ENCODE measurements at regions not wholly inside any gene's neighbourhood (a gene's known extent, or its start where the extent isn't known, plus 50 kb on each side); places are given as distances from the start of the nearest gene placed in this dataset.
"Not testable (repeated sequence)": the region's sequence is repeated elsewhere in the genome, so short reads cannot be mapped to it uniquely, and the experiment has no call there.

- DNase-seq (ENCODE audit: low read depth): no peak
These were observed 176.3 kb downstream of the TMEM161B start for GRCh38 chr5:88092358-88092757.

- no peak for DNase-seq (ENCODE audit: low read depth)
These were observed 178.1 kb downstream of the TMEM161B start for GRCh38 chr5:88090506-88090905.

- DNase-seq (ENCODE audit: low read depth): no peak
These were observed 178.8 kb downstream of the TMEM161B start for GRCh38 chr5:88089719-88090390.

- DNase-seq (ENCODE audit: low read depth): no peak
These were observed 183.2 kb downstream of the TMEM161B start for GRCh38 chr5:88085462-88085861.

GRCh38 chr5:88081877-88082276 lies 186.8 kb downstream of the TMEM161B start:
- DNase-seq (ENCODE audit: low read depth): no peak

GRCh38 chr5:88063813-88064212 lies 204.8 kb downstream of the TMEM161B start:
- no peak for DNase-seq (ENCODE audit: low read depth)

- DNase-seq (ENCODE audit: low read depth): no peak
These were observed 208.5 kb downstream of the TMEM161B start for GRCh38 chr5:88060194-88060593.

- no peak for DNase-seq (ENCODE audit: low read depth)
These were observed 210.0 kb downstream of the TMEM161B start for GRCh38 chr5:88058625-88059024.

- DNase-seq (ENCODE audit: low read depth): not testable (repeated sequence)
These were observed 216.2 kb downstream of the TMEM161B start for GRCh38 chr5:88052468-88052867.

GRCh38 chr5:88051148-88051547 lies 217.5 kb downstream of the TMEM161B start:
- DNase-seq (ENCODE audit: low read depth): no peak

GRCh38 chr5:88049737-88050136 lies 218.9 kb downstream of the TMEM161B start:
- no peak for DNase-seq (ENCODE audit: low read depth)

GRCh38 chr5:88049156-88049555 lies 219.5 kb downstream of the TMEM161B start:
- no peak for DNase-seq (ENCODE audit: low read depth)

- no peak for DNase-seq (ENCODE audit: low read depth)
These were observed 222.6 kb downstream of the TMEM161B start for GRCh38 chr5:88045931-88046461.

GRCh38 chr5:88045165-88045564 lies 223.5 kb downstream of the TMEM161B start:
- DNase-seq (ENCODE audit: low read depth): no peak

- DNase-seq (ENCODE audit: low read depth): no peak
These were observed 234.1 kb downstream of the TMEM161B start for GRCh38 chr5:88034520-88034919.

- DNase-seq (ENCODE audit: low read depth): no peak
These were observed 235.5 kb downstream of the TMEM161B start for GRCh38 chr5:88033191-88033590.

- no peak for DNase-seq (ENCODE audit: low read depth)
These were observed 239.6 kb downstream of the TMEM161B start for GRCh38 chr5:88029011-88029410.

- no peak for DNase-seq (ENCODE audit: low read depth)
These were observed 247.5 kb downstream of the TMEM161B start for GRCh38 chr5:88021141-88021540.

- DNase-seq (ENCODE audit: low read depth): not testable (repeated sequence)
These were observed 253.7 kb downstream of the TMEM161B start for GRCh38 chr5:88014984-88015383.

GRCh38 chr5:88000877-88001276 lies 267.8 kb downstream of the TMEM161B start:
- no peak for DNase-seq (ENCODE audit: low read depth)

GRCh38 chr5:87997662-87998061 lies 271.0 kb downstream of the TMEM161B start:
- DNase-seq (ENCODE audit: low read depth): no peak

- no peak for DNase-seq (ENCODE audit: low read depth)
These were observed 302.4 kb downstream of the TMEM161B start for GRCh38 chr5:87966213-87966612.

GRCh38 chr5:87954121-87954520 lies 314.5 kb downstream of the TMEM161B start:
- DNase-seq (ENCODE audit: low read depth): no peak

GRCh38 chr5:87951661-87952060 lies 317.0 kb downstream of the TMEM161B start:
- no peak for DNase-seq (ENCODE audit: low read depth)
